A549 (cell line): ENCODE measurements at regions not wholly inside any gene's neighbourhood (a gene's known extent, or its start where the extent isn't known, plus 50 kb on each side); places are given as distances from the start of the nearest gene placed in this dataset.

Experiments
- CEBPB ChIP-seq, 2 experiments: fragments of >200 bp in 1 of 2; sonication (Bioruptor Twin) in 1 of 2; formaldehyde crosslinking in 1 of 2; IDR thresholded peaks; 2 replicates each; pipeline ENCODE4 v1.6.1; 2012 to 2016
- CHD2 ChIP-seq: fragments of 150-350 bp; IDR thresholded peaks from 2 replicates; pipeline ENCODE4 v1.6.1; 2014; ENCODE audit warnings: low read length; ENCODE audit not compliant: partially characterized antibody
- CTCF ChIP-seq: fragments of >200 bp; sonication (Bioruptor Twin); formaldehyde crosslinking; IDR thresholded peaks from 3 replicates; pipeline ENCODE4 v1.5.1; 2016
- JUNB ChIP-seq: fragments of >200 bp; sonication (Bioruptor Twin); formaldehyde crosslinking; IDR thresholded peaks from 2 replicates; pipeline ENCODE4 v1.6.1; 2016
- ZSCAN20 ChIP-seq: fragments of 250-450 bp; sonication (Bioruptor Pico); IDR thresholded peaks from 2 replicates; pipeline ENCODE4 v1.8.0; 2022; ENCODE audit warnings: mild to moderate bottlenecking, moderate library complexity
- TF ChIP-seq, protein P1 (sequence below): fragments of 450-650 bp; IDR thresholded peaks from 2 replicates; pipeline ENCODE4 v1.6.1; 2014; ENCODE audit warnings: antibody characterized with exemption
- TF ChIP-seq, protein P2 (sequence below): IDR thresholded peaks from 2 replicates; pipeline ENCODE4 v1.6.1; 2012

GRCh38 chr7:68707958-68708357 is 890.3 kb upstream of the AUTS2 start:
- TF ChIP-seq CTCF (no peak), CHD2 (no peak), CEBPB (IDR thresholded peaks at IDR 0.05) (peak; percentile 68 to 86; a peak in 3 of 4 replicates), JUNB (no peak), ZSCAN20 (CRISPR knock-in tag) (no peak)
- TF ChIP-seq, protein P1, sequence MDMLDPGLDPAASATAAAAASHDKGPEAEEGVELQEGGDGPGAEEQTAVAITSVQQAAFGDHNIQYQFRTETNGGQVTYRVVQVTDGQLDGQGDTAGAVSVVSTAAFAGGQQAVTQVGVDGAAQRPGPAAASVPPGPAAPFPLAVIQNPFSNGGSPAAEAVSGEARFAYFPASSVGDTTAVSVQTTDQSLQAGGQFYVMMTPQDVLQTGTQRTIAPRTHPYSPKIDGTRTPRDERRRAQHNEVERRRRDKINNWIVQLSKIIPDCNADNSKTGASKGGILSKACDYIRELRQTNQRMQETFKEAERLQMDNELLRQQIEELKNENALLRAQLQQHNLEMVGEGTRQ = no peak
- TF ChIP-seq, protein P2, sequence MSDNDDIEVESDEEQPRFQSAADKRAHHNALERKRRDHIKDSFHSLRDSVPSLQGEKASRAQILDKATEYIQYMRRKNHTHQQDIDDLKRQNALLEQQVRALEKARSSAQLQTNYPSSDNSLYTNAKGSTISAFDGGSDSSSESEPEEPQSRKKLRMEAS = no peak
